Activated naive CD4-positive, alpha-beta T cell treated with anti-CD3 and anti-CD28 coated beads, Interleukin-2, amount 10 ng/mL, durations not matched to agents 7 days and 5 days (primary cell): ENCODE measurements at regions not wholly inside any gene's neighbourhood (a gene's known extent, or its start where the extent isn't known, plus 50 kb on each side); places are given as distances from the start of the nearest gene placed in this dataset.
A peak's percentile ranks its signal among the peaks of the same experiment; 100 is the strongest.
"Not testable (repeated sequence)": the region's sequence is repeated elsewhere in the genome, so short reads cannot be mapped to it uniquely, and the experiment has no call there.

Experiments
- CTCF ChIA-PET: fragments of 350-600 bp; sonication (Branson Sonifier 250); formaldehyde crosslinking; loops from one replicate; lab custom pipeline; 2021; ENCODE audit warnings: antibody characterized with exemption; lab: Charles Lee
- DNase-seq: peaks from one replicate; pipeline ENCODE4 v3.0.0-alpha.2; 2020
- H3K27ac Mint-ChIP-seq: one replicate; pipeline ENCODE4 v1.8.0; 2021; ENCODE audit warnings: mild to moderate bottlenecking, moderate library complexity, mixed read lengths
- H3K27me3 Mint-ChIP-seq: one replicate; pipeline ENCODE4 v1.8.0; 2021; ENCODE audit warnings: mild to moderate bottlenecking, mixed read lengths
- H3K36me3 Mint-ChIP-seq: one replicate; pipeline ENCODE4 v1.8.0; 2021; ENCODE audit warnings: mixed read lengths
- H3K4me1 Mint-ChIP-seq: one replicate; pipeline ENCODE4 v1.8.0; 2021; ENCODE audit warnings: mixed read lengths
- H3K4me3 Mint-ChIP-seq: one replicate; pipeline ENCODE4 v1.8.0; 2021; ENCODE audit warnings: mild to moderate bottlenecking, moderate library complexity, mixed read lengths
- H3K9me3 Mint-ChIP-seq: one replicate; pipeline ENCODE4 v1.8.0; 2021; ENCODE audit warnings: mixed read lengths

DNA sequence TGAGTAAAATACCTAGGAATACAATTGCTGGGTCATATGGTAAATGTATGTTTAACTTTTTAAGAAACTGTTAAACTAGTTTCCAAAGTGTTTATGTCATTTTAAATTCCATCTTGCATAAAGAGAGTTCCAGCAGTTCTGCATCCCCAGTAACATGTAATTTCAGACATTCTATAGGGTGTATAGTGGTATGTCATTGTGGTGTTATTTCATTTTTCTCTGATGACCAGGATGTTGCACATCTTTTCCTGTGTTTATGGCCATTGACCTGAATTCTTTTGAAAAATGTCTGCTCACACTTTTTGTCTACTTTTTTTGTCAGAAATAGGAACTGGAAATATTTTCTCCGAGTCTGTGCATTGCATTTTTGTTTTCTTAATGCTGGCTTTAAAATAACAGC lies 128.9 kb downstream of the TMEM200A start:
- CTCF ChIA-PET, result no interaction called here

DNA sequence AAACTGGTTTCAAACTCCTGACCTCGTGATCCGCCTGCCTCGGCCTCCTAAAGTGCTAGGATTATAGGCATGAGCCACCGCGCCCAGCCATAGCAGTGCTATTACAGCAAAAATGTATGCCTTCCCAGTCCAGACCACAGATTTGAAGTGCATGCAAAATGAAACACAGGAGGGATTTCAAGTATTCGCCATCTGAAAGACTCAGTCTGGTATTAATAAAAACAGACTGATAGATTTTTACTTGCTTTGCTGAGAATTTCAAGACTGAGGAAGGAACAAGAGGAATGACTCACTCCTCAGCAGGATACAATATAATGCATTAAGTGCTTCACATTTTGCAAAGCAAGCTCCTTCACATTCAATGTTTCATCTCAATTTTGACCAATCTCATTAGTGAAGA lies 134.9 kb downstream of the TMEM200A start:
- CTCF ChIA-PET, result no interaction called here
- Mint-ChIP-seq H3K27me3 (no peaks in the 10 kb centered on the region), H3K4me1 (peaks cover 14% of the 10 kb centered on the region), H3K27ac (no peak overlapping the region), H3K9me3 (peaks cover 11% of the 10 kb centered on the region), H3K36me3 (peaks cover 20% of the 10 kb centered on the region), H3K4me3 (no peak overlapping the region)
- DNase-seq, result no peak

More for the DNA sequence above, 128.9 kb downstream of the TMEM200A start:
- Mint-ChIP-seq H3K27me3 (no peaks in the 10 kb centered on the region), H3K4me3 (no peak overlapping the region), H3K4me1 (no peaks in the 10 kb centered on the region), H3K36me3 (peaks cover 7% of the 10 kb centered on the region), H3K27ac (no peak overlapping the region), H3K9me3 (peaks cover 11% of the 10 kb centered on the region)
- DNase-seq, result no peak

DNA sequence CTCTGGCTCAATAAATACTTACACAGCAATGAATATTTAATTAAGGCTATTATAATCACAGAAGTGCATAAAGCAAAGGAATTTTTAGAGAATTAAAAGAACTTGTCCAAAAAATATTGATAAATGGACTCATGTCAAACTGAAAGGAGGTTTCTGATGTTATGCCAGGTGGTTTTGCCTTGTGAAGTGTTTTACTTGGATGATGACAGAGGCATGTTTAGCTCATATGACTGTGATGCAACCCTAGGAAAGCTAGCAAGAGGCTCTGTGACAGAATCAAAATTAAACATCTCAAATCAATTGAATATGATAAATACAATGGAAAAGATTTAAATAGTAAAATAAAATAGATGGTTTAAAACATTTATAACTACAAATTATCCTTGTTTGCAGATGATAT lies 137.3 kb downstream of the TMEM200A start:
- no peak for DNase-seq
- Mint-ChIP-seq H3K27ac (no peak overlapping the region), H3K9me3 (peaks cover 15% of the 10 kb centered on the region), H3K36me3 (peaks cover 25% of the 10 kb centered on the region), H3K27me3 (no peaks in the 10 kb centered on the region), H3K4me3 (no peak overlapping the region), H3K4me1 (peaks cover 27% of the 10 kb centered on the region)
- CTCF ChIA-PET, result no interaction called here

DNA sequence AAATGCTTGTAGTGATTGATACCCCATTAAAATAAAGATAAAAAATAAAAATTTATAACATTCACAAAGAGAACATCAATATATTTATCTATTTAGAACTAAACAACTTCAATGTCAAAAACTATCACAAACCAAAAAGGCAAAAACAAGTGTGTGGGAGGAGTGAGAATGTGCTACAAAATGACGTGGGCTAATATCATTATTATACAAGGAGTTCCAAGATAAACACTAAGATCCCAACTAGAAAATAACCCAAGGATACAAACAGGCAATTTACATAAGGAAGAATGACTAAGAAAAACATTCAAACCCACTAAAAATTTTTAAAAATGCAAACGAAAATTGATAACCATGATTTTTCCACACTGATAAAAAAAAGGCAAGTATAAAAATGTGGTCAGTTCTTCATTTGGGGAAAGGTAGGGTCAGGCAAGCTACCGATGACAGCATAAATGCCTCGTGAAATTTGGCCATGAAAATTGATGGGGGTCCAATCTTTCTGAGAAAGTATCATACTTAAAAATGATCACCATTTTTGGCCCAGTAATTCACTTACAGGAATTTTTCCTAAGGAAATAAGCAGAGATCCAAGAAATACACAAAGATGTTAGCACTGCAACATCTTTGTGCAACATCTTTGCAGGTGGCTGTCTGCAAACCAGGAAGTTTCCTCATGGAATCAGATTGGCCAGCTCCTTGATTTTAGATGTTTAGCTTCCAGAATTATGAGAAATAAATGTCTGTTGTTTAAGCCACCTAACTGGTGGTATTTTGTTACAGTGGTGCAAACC lies 140.2 kb downstream of the TMEM200A start:
- CTCF ChIA-PET, result no interaction called here
- H3K4me3 Mint-ChIP-seq, result no peak overlapping the region
- peaks cover 32% of the 10 kb centered on the region for H3K4me1 Mint-ChIP-seq
- H3K36me3 Mint-ChIP-seq, result peaks cover 39% of the 10 kb centered on the region
- no peak for DNase-seq
- H3K27me3 Mint-ChIP-seq, result no peaks in the 10 kb centered on the region
- H3K27ac Mint-ChIP-seq, result no peak overlapping the region
- peaks cover 25% of the 10 kb centered on the region for H3K9me3 Mint-ChIP-seq

DNA sequence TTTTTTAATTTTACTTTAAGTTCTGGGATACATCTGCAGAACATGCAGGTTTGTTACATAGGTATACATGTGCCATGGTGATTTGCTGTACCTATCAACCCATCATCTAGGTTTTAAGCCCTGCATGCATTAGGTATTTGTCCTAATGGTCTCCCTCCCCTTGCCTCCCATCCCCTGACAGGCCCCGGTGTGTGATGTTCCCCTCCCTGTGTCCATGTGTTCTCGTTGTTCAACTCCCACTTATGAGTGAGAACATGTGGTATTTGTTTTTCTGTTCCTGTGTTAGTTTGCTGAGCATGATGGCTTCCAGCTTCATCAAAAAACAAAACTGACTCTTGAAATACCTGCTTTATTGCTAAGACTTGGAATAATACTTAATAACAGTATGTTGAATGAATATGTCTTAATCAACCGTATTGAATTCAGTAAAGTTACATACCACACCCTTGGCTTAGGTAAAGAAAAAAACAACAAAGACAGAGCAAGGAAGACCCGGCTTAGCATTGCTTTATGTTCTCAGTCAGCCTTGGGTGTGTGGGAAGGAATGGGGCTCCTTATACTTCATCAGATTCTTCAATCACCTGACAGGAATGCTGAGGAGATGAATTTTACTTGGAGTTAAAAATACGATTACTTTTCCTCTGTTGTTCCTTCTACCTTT lies 141.3 kb downstream of the TMEM200A start:
- H3K27me3 Mint-ChIP-seq, CTCF ChIA-PET, DNase-seq: not testable (repeated sequence)
- H3K9me3 Mint-ChIP-seq, result peaks cover 29% of the 10 kb centered on the region
- H3K4me1 Mint-ChIP-seq, result peaks cover 30% of the 10 kb centered on the region
- H3K36me3 Mint-ChIP-seq, result peaks cover 40% of the 10 kb centered on the region
- peak overlapping the region; percentile 3 for H3K4me3 Mint-ChIP-seq
- H3K27ac Mint-ChIP-seq, result peak overlapping the region; percentile 70

DNA sequence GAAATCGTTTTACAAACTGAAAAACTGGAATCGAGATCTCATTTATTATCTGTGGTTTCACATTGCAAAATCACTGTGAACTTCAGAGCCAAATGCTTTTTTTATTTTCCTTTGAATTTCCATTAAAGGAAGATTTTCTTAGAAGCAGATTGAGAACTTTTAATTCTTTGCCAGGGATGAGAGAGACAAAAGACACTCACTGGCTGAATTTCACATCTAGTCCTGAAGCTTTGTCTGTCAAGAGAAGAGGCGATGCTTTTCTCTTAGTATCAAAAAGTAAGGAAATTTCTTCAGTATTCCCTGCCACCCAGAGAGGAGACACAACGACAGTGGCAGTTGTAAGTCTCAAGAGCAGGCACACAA lies 141.8 kb downstream of the TMEM200A start:
- Mint-ChIP-seq H3K36me3 (peaks cover 39% of the 10 kb centered on the region), H3K27ac (peak overlapping the region; percentile 70), H3K27me3 (no peaks in the 10 kb centered on the region), H3K9me3 (peaks cover 29% of the 10 kb centered on the region), H3K4me1 (peaks cover 31% of the 10 kb centered on the region), H3K4me3 (peak overlapping the region; percentile 3)
- DNase-seq, result no peak
- CTCF ChIA-PET, result no interaction called here

DNA sequence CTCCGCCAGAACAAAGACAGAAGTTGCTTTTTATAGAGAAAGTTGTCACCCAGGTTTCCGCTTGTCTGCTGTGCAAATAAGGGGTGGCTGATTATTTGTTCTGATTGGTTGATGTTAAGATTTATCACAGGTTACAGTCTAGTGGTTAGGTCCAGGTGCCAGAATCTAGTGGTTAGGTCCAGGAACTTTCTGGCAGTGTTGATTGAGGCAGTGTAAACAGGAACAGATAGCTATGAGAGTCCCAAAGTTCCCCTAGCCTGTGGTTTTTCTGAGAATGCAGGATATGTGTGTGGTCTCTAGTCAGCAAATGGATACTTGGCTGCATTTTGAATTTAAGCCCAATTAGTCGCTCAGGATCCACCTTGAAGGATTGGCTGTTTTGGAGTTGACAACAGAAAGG lies 148.0 kb downstream of the TMEM200A start:
- H3K4me3 Mint-ChIP-seq, result peak overlapping the region; percentile 0

DNA sequence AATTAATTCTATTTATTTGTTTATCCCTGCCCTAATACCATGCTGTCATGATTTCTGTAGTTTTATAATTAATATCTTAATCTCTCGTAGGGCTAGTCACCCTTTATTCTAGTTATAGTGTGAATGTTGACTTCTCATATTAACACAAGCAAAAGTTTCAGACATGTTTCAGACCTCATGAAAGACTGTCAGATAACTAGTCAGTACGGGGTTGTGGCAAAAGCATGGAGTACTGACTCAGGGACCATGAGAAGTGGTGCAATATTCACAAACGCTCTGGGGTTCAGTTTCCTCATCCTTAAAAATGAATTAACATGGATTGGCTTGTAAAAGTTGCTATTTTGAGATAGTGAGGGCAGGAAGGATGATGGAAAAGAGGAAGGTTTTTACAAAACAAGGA lies 148.9 kb downstream of the TMEM200A start:
- no peak overlapping the region for H3K4me3 Mint-ChIP-seq
- peak overlapping the region; percentile 95 for H3K27ac Mint-ChIP-seq
- CTCF ChIA-PET, result interaction anchor here (0.7 kb wide), 1 partner anchor 11 kb away, joined by 3 read pairs; no protein-coding TSS in a partner anchor
- H3K9me3 Mint-ChIP-seq, result peaks cover 51% of the 10 kb centered on the region
- no peaks in the 10 kb centered on the region for H3K27me3 Mint-ChIP-seq
- peaks cover 51% of the 10 kb centered on the region for H3K36me3 Mint-ChIP-seq
- H3K4me1 Mint-ChIP-seq, result peaks cover 68% of the 10 kb centered on the region
- no peak for DNase-seq

More for the DNA sequence above, 148.0 kb downstream of the TMEM200A start:
- Mint-ChIP-seq H3K27me3 (no peaks in the 10 kb centered on the region), H3K36me3 (peaks cover 56% of the 10 kb centered on the region), H3K4me1 (peaks cover 68% of the 10 kb centered on the region), H3K9me3 (peaks cover 53% of the 10 kb centered on the region), H3K27ac (peak overlapping the region; percentile 95)
- DNase-seq, result peak; percentile 84
- CTCF ChIA-PET, result interaction anchor here (1.7 kb wide), 1 partner anchor 63 kb away, joined by 5 read pairs; no protein-coding TSS in a partner anchor

DNA sequence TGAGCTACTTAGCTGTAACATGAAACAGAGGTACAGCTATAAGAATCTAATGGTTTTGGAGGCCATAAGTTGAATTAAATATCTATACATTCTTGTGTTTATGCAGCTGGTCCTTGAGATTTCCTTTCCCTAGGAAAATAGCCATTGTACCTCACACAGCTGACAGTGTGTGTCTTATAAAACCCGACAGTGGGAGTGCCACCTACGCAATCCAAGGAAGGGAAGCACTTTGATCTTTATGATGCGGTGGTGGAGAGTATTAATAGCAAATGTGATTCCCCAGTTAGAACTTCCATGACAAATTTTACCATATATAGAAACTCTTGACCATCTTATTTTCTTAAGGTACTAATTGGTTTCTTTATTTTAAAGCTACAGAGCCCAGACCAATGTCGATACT lies 149.5 kb downstream of the TMEM200A start:
- peaks cover 50% of the 10 kb centered on the region for H3K36me3 Mint-ChIP-seq
- CTCF ChIA-PET, result interaction anchor here (0.7 to 1.0 kb wide), 2 partner anchors 11 to 182 kb away, joined by 3 read pairs; no protein-coding TSS in a partner anchor
- H3K4me1 Mint-ChIP-seq, result peaks cover 68% of the 10 kb centered on the region
- DNase-seq, result no peak
- no peaks in the 10 kb centered on the region for H3K27me3 Mint-ChIP-seq
- peaks cover 49% of the 10 kb centered on the region for H3K9me3 Mint-ChIP-seq
- H3K4me3 Mint-ChIP-seq, result no peak overlapping the region
- peak overlapping the region; percentile 95 for H3K27ac Mint-ChIP-seq

DNA sequence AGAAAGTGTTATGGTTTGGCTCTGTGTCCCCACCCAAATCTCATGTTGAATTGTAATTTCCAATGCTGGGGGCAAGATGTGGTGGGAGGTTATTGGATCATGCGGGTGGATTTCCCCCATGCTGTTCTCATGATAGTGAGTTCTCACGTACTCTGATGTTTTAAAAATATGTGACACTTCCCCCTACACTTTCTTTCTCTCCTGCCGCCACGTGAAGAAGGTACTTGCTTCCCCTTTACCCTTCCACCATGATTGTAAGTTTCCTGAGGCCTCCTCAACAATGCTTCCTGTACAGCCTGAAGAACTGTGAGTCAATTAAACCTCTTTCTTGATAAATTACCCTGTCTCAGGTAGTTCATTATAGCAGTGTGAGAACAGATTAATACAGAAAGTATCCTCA lies 150.8 kb downstream of the TMEM200A start:
- Mint-ChIP-seq H3K4me1 (peaks cover 71% of the 10 kb centered on the region), H3K27ac (peak overlapping the region; percentile 60), H3K9me3 (peaks cover 56% of the 10 kb centered on the region), H3K36me3 (peaks cover 54% of the 10 kb centered on the region), H3K4me3 (no peak overlapping the region), H3K27me3 (no peaks in the 10 kb centered on the region)
- CTCF ChIA-PET, result no interaction called here
- no peak for DNase-seq

DNA sequence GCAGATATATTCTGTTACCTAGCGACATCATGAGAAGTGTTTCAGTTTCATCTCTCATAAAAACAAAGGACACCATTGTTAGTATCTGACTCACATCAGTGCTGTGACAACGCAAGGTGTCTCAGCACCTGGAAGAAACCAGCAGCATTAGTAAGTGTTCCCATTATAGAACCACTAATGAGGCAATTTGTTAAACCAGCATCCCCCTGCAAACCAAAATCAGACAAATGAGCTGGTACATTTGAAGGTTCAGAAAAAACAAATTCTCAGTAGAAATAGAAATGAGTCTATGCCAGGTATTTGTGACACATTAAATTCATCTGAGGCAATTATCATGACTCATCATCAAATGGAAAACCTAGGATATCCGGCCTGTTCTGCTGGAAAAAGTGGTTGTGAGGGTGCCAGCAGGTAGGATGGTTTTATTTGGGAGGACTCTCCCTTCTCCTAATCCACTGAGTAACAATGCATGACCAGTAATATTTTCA lies 151.7 kb downstream of the TMEM200A start:
- H3K36me3 Mint-ChIP-seq, result peaks cover 52% of the 10 kb centered on the region
- CTCF ChIA-PET, result interaction anchor here (1.2 to 1.3 kb wide), 2 partner anchors 58 to 181 kb away, joined by 3 to 4 read pairs; no protein-coding TSS in a partner anchor
- no peaks in the 10 kb centered on the region for H3K27me3 Mint-ChIP-seq
- H3K4me1 Mint-ChIP-seq, result peaks cover 63% of the 10 kb centered on the region
- peaks cover 56% of the 10 kb centered on the region for H3K9me3 Mint-ChIP-seq
- peak overlapping the region; percentile 60 for H3K27ac Mint-ChIP-seq
- no peak for DNase-seq
- H3K4me3 Mint-ChIP-seq, result no peak overlapping the region

DNA sequence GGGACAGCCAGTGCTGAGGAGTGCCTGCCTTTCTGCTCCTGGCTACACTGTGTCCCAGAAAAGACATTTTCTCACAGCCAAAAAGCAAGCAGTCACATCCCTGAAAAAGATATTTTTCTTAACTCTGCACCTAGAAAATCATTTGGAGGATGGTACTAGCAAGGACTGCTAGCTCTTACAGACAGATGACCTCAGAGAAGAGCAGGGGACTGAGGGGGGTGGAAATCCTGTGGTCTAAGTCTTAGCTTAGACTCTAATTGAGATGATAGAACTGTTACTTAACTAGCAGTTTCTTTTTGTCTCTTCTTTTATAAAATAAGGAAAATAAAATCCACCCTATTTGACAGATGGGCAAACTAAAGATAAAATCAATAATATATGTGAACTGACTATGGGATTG lies 152.8 kb downstream of the TMEM200A start:
- Mint-ChIP-seq H3K27me3 (no peaks in the 10 kb centered on the region), H3K9me3 (peaks cover 62% of the 10 kb centered on the region), H3K4me1 (peaks cover 56% of the 10 kb centered on the region), H3K36me3 (peaks cover 56% of the 10 kb centered on the region), H3K4me3 (no peak overlapping the region), H3K27ac (no peak overlapping the region)
- DNase-seq, result no peak
- CTCF ChIA-PET, result interaction anchor here (0.6 to 1.3 kb wide), 3 partner anchors 8 to 180 kb away, joined by 3 to 4 read pairs (median 3); no protein-coding TSS in a partner anchor

DNA sequence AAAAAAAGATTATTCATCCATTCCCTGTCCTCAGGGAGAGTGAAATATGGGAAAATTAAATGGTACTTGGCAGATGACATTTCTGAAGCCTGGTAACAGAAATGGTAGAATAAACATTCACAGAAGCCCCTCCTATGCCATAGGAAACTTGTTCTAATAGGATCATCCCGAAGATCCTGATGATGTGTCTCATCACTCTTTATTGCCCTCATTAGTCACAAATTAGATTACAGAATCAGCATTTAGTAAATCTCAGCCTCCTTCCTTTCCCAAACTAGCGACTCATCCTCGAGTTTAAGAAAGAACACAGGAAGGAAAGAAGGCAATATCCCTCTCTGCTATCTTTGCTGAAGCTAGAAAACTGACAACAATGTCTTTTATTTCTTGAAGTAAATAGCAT lies 154.4 kb downstream of the TMEM200A start:
- no peaks in the 10 kb centered on the region for H3K27me3 Mint-ChIP-seq
- H3K4me3 Mint-ChIP-seq, result no peak overlapping the region
- peaks cover 55% of the 10 kb centered on the region for H3K4me1 Mint-ChIP-seq
- no peak for DNase-seq
- peaks cover 65% of the 10 kb centered on the region for H3K9me3 Mint-ChIP-seq
- CTCF ChIA-PET, result no interaction called here
- H3K36me3 Mint-ChIP-seq, result peaks cover 61% of the 10 kb centered on the region
- no peak overlapping the region for H3K27ac Mint-ChIP-seq

DNA sequence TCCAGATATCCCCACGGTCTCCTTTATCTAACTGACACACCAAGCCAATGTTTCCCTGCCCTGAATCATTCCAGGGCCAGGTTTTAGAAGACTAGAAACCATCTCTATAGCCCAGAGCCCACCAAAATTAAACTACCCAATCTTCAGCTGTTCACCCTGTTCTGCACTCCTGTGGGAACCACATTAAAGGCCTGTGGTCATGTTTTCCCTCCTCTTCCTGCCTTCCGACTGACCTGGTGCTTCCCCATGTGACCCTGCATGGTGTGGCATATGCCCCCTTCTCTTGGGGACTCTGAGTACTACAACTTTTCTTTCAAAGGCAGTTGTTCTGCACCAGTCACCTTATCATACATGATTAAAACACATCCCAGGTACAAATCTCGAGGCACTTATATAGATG lies 155.0 kb downstream of the TMEM200A start:
- CTCF ChIA-PET, result no interaction called here
- Mint-ChIP-seq H3K36me3 (peaks cover 57% of the 10 kb centered on the region), H3K4me3 (no peak overlapping the region), H3K9me3 (peaks cover 60% of the 10 kb centered on the region), H3K27ac (peak overlapping the region; percentile 75), H3K4me1 (peaks cover 58% of the 10 kb centered on the region), H3K27me3 (no peaks in the 10 kb centered on the region)
- no peak for DNase-seq
